Liver (tissue), 7 donors: ENCODE measurements at regions not wholly inside any gene's neighbourhood (a gene's known extent, or its start where the extent isn't known, plus 50 kb on each side); places are given as distances from the start of the nearest gene placed in this dataset.

ENCODE experiments used
- DNase-seq: peaks from one replicate; pipeline ENCODE4 v3.0.0-alpha.2; 2017; ENCODE audit warnings: low spot score
- H3K27ac ChIP-seq, 2 donors: one replicate each; pipeline ENCODE4 v1.7.0; 2013; ENCODE audit warnings: inconsistent platforms in 2 of 2, low read length in 2 of 2, control low read depth in 1 of 2, low read depth in 1 of 2, mild to moderate bottlenecking in 1 of 2
- H3K27me3 ChIP-seq, 4 donors: one replicate each; pipeline versions ENCODE4 v1.6.1 to v1.7.0; 2013; ENCODE audit warnings: low read length in 3 of 4, inconsistent platforms in 1 of 4, mild to moderate bottlenecking in 1 of 4, moderate library complexity in 1 of 4; ENCODE audit not compliant: control insufficient read depth in 4 of 4, insufficient read depth in 4 of 4
- H3K36me3 ChIP-seq, 4 donors: one replicate each; pipeline versions ENCODE4 v1.6.1 to v1.7.0; 2013; ENCODE audit warnings: low read length in 3 of 4, mild to moderate bottlenecking in 3 of 4, low read depth in 1 of 4, moderate library complexity in 1 of 4; ENCODE audit not compliant: control insufficient read depth in 4 of 4, insufficient read depth in 3 of 4
- H3K4me1 ChIP-seq, 4 donors: one replicate each; pipeline versions ENCODE4 v1.6.1 to v1.7.0; 2013; ENCODE audit warnings: low read length in 3 of 4, mild to moderate bottlenecking in 3 of 4, moderate library complexity in 1 of 4; ENCODE audit not compliant: control insufficient read depth in 4 of 4, insufficient read depth in 4 of 4
- H3K4me3 ChIP-seq, 3 donors: one replicate each; pipeline versions ENCODE4 v1.6.1 to v1.7.0; 2013; ENCODE audit warnings: low read length in 3 of 3, control low read depth in 1 of 3, low read depth in 1 of 3, mild to moderate bottlenecking in 1 of 3
- H3K9ac ChIP-seq, 2 donors: one replicate each; pipeline ENCODE4 v1.7.0; 2013; ENCODE audit warnings: low read length in 2 of 2, mild to moderate bottlenecking in 2 of 2, moderate library complexity in 2 of 2, control low read depth in 1 of 2, low read depth in 1 of 2
- H3K9me3 ChIP-seq, 4 donors: one replicate each; pipeline versions ENCODE4 v1.6.1 to v1.7.0; 2013; ENCODE audit warnings: low read length in 3 of 4; ENCODE audit not compliant: control insufficient read depth in 4 of 4
- ATF3 ChIP-seq: IDR thresholded peaks from 2 replicates; pipeline ENCODE4 v1.6.1; 2016; ENCODE audit warnings: antibody characterized with exemption
- EGR1 ChIP-seq, 2 donors: IDR thresholded peaks; 2 replicates each; pipeline ENCODE4 v1.6.1; 2016 to 2018; ENCODE audit warnings: antibody characterized with exemption in 2 of 2, low read depth in 2 of 2
- FOXA1 ChIP-seq: IDR thresholded peaks from 2 replicates; pipeline ENCODE4 v1.6.1; 2016; ENCODE audit warnings: antibody characterized with exemption
- FOXA2 ChIP-seq: IDR thresholded peaks from 2 replicates; pipeline ENCODE4 v1.6.1; 2016; ENCODE audit warnings: antibody characterized with exemption
- GABPA ChIP-seq, 2 donors: IDR thresholded peaks in 1 of 2; conservative IDR thresholded peaks in 1 of 2; 2 replicates each; pipeline ENCODE4 v1.6.1; 2016; ENCODE audit warnings: antibody characterized with exemption in 2 of 2, mild to moderate bottlenecking in 1 of 2, moderate library complexity in 1 of 2
- HNF4A ChIP-seq, 2 donors: conservative IDR thresholded peaks; 2 replicates each; pipeline ENCODE4 v1.6.1; 2016; ENCODE audit warnings: antibody characterized with exemption in 2 of 2, mild to moderate bottlenecking in 2 of 2
- HNF4G ChIP-seq: IDR thresholded peaks from 2 replicates; pipeline ENCODE4 v1.6.1; 2016; ENCODE audit warnings: antibody characterized with exemption
- JUND ChIP-seq, 2 donors: IDR thresholded peaks; 2 replicates each; pipeline ENCODE4 v1.6.1; 2016; ENCODE audit warnings: antibody characterized with exemption in 2 of 2
- MAX ChIP-seq: IDR thresholded peaks from 2 replicates; pipeline ENCODE4 v1.6.1; 2016; ENCODE audit warnings: antibody characterized with exemption
- NR2F2 ChIP-seq: IDR thresholded peaks from 2 replicates; pipeline ENCODE4 v1.6.1; 2016; ENCODE audit warnings: antibody characterized with exemption
- RAD21 ChIP-seq, 2 donors: IDR thresholded peaks; 2 replicates each; pipeline ENCODE4 v1.6.1; 2016; ENCODE audit warnings: antibody characterized with exemption in 2 of 2, mild to moderate bottlenecking in 2 of 2
- REST ChIP-seq: IDR thresholded peaks from 2 replicates; pipeline ENCODE4 v1.6.1; 2016; ENCODE audit warnings: antibody characterized with exemption, mild to moderate bottlenecking
- RXRA ChIP-seq, 2 donors: IDR thresholded peaks; 2 replicates each; pipeline ENCODE4 v1.6.1; 2017 to 2018; ENCODE audit warnings: antibody characterized with exemption in 2 of 2, mild to moderate bottlenecking in 1 of 2
- SP1 ChIP-seq: IDR thresholded peaks from 2 replicates; pipeline ENCODE4 v1.6.1; 2018; ENCODE audit warnings: antibody characterized with exemption, mild to moderate bottlenecking
- YY1 ChIP-seq: IDR thresholded peaks from 2 replicates; pipeline ENCODE4 v1.6.1; 2016; ENCODE audit warnings: antibody characterized with exemption, mild to moderate bottlenecking
- whole genome bisulfite sequencing: extraction: QIAGEN DNeasy Blood & Tissue Kit; methylation state at CpG from one replicate; pipeline ENCODE4 v1.1.7; 2013; 5-methylcytosine and 5-hydroxymethylcytosine counted together
- TF ChIP-seq, protein P1 (sequence below): IDR thresholded peaks from 2 replicates; pipeline ENCODE4 v1.6.1; 2016; ENCODE audit warnings: antibody characterized with exemption
- donor health status: healthy.
- donor health status: healthy.
- donor health status: healthy.
- donor health status: healthy.

- no peaks in the 10 kb centered on the region for H3K36me3 ChIP-seq
- no peak overlapping the region for H3K4me3 ChIP-seq
- WGBS, result 68% methylated on average over 6 of the region's 6 CpGs
- no peak overlapping the region for H3K9ac ChIP-seq
- DNase-seq, result no peak
- H3K4me1 ChIP-seq, result no peaks in the 10 kb centered on the region
- H3K27ac ChIP-seq, result no peak overlapping the region
- H3K27me3 ChIP-seq, result no peaks in the 10 kb centered on the region
- TF ChIP-seq SP1, result no peak
- TF ChIP-seq GABPA (IDR thresholded peaks at IDR 0.05 in 1 of 2, conservative IDR thresholded peaks at IDR 0.05 in 1 of 2), result no peak
- no peak for TF ChIP-seq HNF4G
- TF ChIP-seq RXRA (IDR thresholded peaks at IDR 0.05), result no peak
- no peak for TF ChIP-seq REST
- TF ChIP-seq JUND (IDR thresholded peaks at IDR 0.05), result no peak
- no peak for TF ChIP-seq FOXA1
- TF ChIP-seq HNF4A (conservative IDR thresholded peaks at IDR 0.05), result no peak
- no peak for TF ChIP-seq FOXA2
- TF ChIP-seq YY1, result no peak
- TF ChIP-seq RAD21 (IDR thresholded peaks at IDR 0.05), result no peak
- no peak for TF ChIP-seq NR2F2
- no peak for TF ChIP-seq MAX
- TF ChIP-seq ATF3, result no peak
- TF ChIP-seq EGR1 (IDR thresholded peaks at IDR 0.05; ENCODE audit: low read depth in 2 of 2), result no peak
- TF ChIP-seq, protein P1, sequence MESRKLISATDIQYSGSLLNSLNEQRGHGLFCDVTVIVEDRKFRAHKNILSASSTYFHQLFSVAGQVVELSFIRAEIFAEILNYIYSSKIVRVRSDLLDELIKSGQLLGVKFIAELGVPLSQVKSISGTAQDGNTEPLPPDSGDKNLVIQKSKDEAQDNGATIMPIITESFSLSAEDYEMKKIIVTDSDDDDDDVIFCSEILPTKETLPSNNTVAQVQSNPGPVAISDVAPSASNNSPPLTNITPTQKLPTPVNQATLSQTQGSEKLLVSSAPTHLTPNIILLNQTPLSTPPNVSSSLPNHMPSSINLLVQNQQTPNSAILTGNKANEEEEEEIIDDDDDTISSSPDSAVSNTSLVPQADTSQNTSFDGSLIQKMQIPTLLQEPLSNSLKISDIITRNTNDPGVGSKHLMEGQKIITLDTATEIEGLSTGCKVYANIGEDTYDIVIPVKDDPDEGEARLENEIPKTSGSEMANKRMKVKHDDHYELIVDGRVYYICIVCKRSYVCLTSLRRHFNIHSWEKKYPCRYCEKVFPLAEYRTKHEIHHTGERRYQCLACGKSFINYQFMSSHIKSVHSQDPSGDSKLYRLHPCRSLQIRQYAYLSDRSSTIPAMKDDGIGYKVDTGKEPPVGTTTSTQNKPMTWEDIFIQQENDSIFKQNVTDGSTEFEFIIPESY, result no peak
- no peaks in the 10 kb centered on the region for H3K9me3 ChIP-seq
Measured at GRCh38 chr2:234615643-234616356, 118.9 kb upstream of the ARL4C start.

- Histone ChIP-seq H3K4me3 (no peak overlapping the region), H3K4me1 (no peaks in the 10 kb centered on the region), H3K27ac (no peak overlapping the region), H3K9ac (no peak overlapping the region), H3K9me3 (no peaks in the 10 kb centered on the region), H3K27me3 (no peaks in the 10 kb centered on the region), H3K36me3 (no peaks in the 10 kb centered on the region)
- DNase-seq, result no peak
- 65% methylated on average over 1 of the region's 1 CpG for WGBS
- TF ChIP-seq RAD21 (IDR thresholded peaks at IDR 0.05) (peak in 1 of 2 donors; percentile 39), YY1 (no peak)
Measured at GRCh38 chr2:234611209-234611608, 114.3 kb upstream of the ARL4C start.
